Natural killer cell (primary cell): ENCODE measurements at regions not wholly inside any gene's neighbourhood (a gene's known extent, or its start where the extent isn't known, plus 50 kb on each side); places are given as distances from the start of the nearest gene placed in this dataset.

Source experiments
- ATAC-seq, 3 donors: fragments of 150-1000 bp in 2 of 3; fragments of 200-7000 bp in 1 of 3; cut with Tn5 transposase; 1 replicate in 1 of 3; 2 replicates in 2 of 3; pipeline ENCODE4 v1.10.0; 2021; ENCODE audit warnings: mild to moderate bottlenecking in 2 of 3, moderate library complexity in 2 of 3
- DNase-seq, 2 donors: peaks; one replicate each; pipeline versions ENCODE4 v3.0.0 to v3.0.0-alpha.2; 2013 to 2021; ENCODE audit warnings: mixed read lengths in 1 of 2
- H3K27ac ChIP-seq: one replicate; pipeline ENCODE4 v1.5.1; 2013; ENCODE audit warnings: mild to moderate bottlenecking, low read length
- H3K27me3 ChIP-seq: one replicate; pipeline ENCODE4 v1.6.1; 2013; ENCODE audit warnings: low read length; ENCODE audit not compliant: control insufficient read depth, insufficient read depth
- H3K36me3 ChIP-seq: one replicate; pipeline ENCODE4 v1.6.1; 2013; ENCODE audit warnings: low read length; ENCODE audit not compliant: control insufficient read depth, insufficient read depth
- H3K4me1 ChIP-seq: one replicate; pipeline ENCODE4 v1.6.1; 2013; ENCODE audit warnings: low read length; ENCODE audit not compliant: control insufficient read depth, insufficient read depth
- H3K4me3 ChIP-seq: one replicate; pipeline ENCODE4 v1.5.1; 2013; ENCODE audit warnings: low read length
- H3K9me3 ChIP-seq: one replicate; pipeline ENCODE4 v1.6.1; 2013; ENCODE audit warnings: low read length; ENCODE audit not compliant: control insufficient read depth, insufficient read depth
- H3K27ac Mint-ChIP-seq, 2 donors: one replicate each; pipeline ENCODE4 v1.8.0; 2022; ENCODE audit warnings: mild to moderate bottlenecking in 2 of 2, mixed read lengths in 2 of 2, moderate library complexity in 1 of 2
- H3K27me3 Mint-ChIP-seq, 2 donors: one replicate each; pipeline ENCODE4 v1.8.0; 2022; ENCODE audit warnings: low read depth in 2 of 2, mixed read lengths in 2 of 2
- H3K36me3 Mint-ChIP-seq: one replicate; pipeline ENCODE4 v1.8.0; 2022; ENCODE audit warnings: mixed read lengths
- H3K4me1 Mint-ChIP-seq, 2 donors: one replicate each; pipeline ENCODE4 v1.8.0; 2022; ENCODE audit warnings: mixed read lengths in 2 of 2
- H3K4me3 Mint-ChIP-seq: one replicate; pipeline ENCODE4 v1.8.0; 2022; ENCODE audit warnings: mild to moderate bottlenecking, moderate library complexity, mixed read lengths
- H3K9me3 Mint-ChIP-seq, 2 donors: one replicate each; pipeline ENCODE4 v1.8.0; 2022; ENCODE audit warnings: mixed read lengths in 2 of 2
- CTCF ChIP-seq: fragments of 200-600 bp; IDR thresholded peaks from one replicate; pipeline ENCODE4 v1.8.0; 2022; ENCODE audit warnings: antibody characterized with exemption
- WGBS: methylation state at CpG from one replicate; pipeline ENCODE4 v1.1.7; 2013; ENCODE audit warnings: missing lambda C conversion rate; ENCODE audit not compliant: insufficient coverage; 5-methylcytosine and 5-hydroxymethylcytosine counted together
- intact Hi-C: fragments of 100-400 bp; cut with micrococcal nuclease; formaldehyde crosslinking; loops from one replicate; pipeline ENCODE4 v1.14.2; 2022

- Histone ChIP-seq H3K27me3 (no peaks in the 10 kb centered on the region), H3K36me3 (no peaks in the 10 kb centered on the region), H3K4me1 (no peaks in the 10 kb centered on the region), H3K9me3 (no peaks in the 10 kb centered on the region), H3K4me3 (no peak overlapping the region), H3K27ac (no peak overlapping the region)
- ATAC-seq (no peak), DNase-seq (no peak)
- WGBS: 56% methylated on average over 2 of the region's 2 CpGs
- no peak for TF ChIP-seq CTCF
- Mint-ChIP-seq H3K9me3 (no peaks in the 10 kb centered on the region), H3K27me3 (peaks cover 26% of the 10 kb centered on the region in 2 donors), H3K36me3 (no peaks in the 10 kb centered on the region), H3K27ac (no peak overlapping the region), H3K4me3 (no peak overlapping the region), H3K4me1 (no peaks in the 10 kb centered on the region)
- intact Hi-C loops: loop anchor here (10.0 kb wide), 1 partner anchor 64 kb away; no protein-coding TSS in a partner anchor
Measured at GRCh38 chr22:27080863-27081262, 423.5 kb downstream of the MIAT start.

GRCh38 chr22:27083610-27084009 is 426.2 kb downstream of the MIAT start:
- Histone ChIP-seq H3K9me3 (no peaks in the 10 kb centered on the region), H3K4me3 (no peak overlapping the region), H3K4me1 (no peaks in the 10 kb centered on the region), H3K27ac (no peak overlapping the region), H3K27me3 (no peaks in the 10 kb centered on the region), H3K36me3 (no peaks in the 10 kb centered on the region)
- no peak for TF ChIP-seq CTCF
- WGBS: 84% methylated on average over 4 of the region's 4 CpGs
- intact Hi-C loops: loop anchor here (10.0 kb wide), 1 partner anchor 61 kb away; no protein-coding TSS in a partner anchor
- no peak overlapping the region for H3K27ac Mint-ChIP-seq
- no peaks in the 10 kb centered on the region for H3K36me3 Mint-ChIP-seq
- no peak for ATAC-seq
- DNase-seq: no peak
- H3K9me3 Mint-ChIP-seq: no peaks in the 10 kb centered on the region
- no peak overlapping the region for H3K4me3 Mint-ChIP-seq
- H3K27me3 Mint-ChIP-seq: peaks cover 25 to 26% of the 10 kb centered on the region in 2 donors
- H3K4me1 Mint-ChIP-seq: no peaks in the 10 kb centered on the region

- peaks cover 25 to 26% of the 10 kb centered on the region in 2 donors for H3K27me3 Mint-ChIP-seq
- no peaks in the 10 kb centered on the region for H3K4me1 ChIP-seq
- 88% methylated on average over 1 of the region's 1 CpG for WGBS
- no peaks in the 10 kb centered on the region for H3K27me3 ChIP-seq
- DNase-seq (no peak), ATAC-seq (no peak)
- H3K4me3 Mint-ChIP-seq: no peak overlapping the region
- intact Hi-C loops: loop anchor here (10.0 kb wide), 1 partner anchor 61 kb away; no protein-coding TSS in a partner anchor
- no peaks in the 10 kb centered on the region for H3K9me3 ChIP-seq
- H3K36me3 Mint-ChIP-seq: no peaks in the 10 kb centered on the region
- H3K4me3 ChIP-seq: no peak overlapping the region
- H3K9me3 Mint-ChIP-seq: no peaks in the 10 kb centered on the region
- no peaks in the 10 kb centered on the region for H3K36me3 ChIP-seq
- no peak for TF ChIP-seq CTCF
- no peak overlapping the region for H3K27ac Mint-ChIP-seq
- no peaks in the 10 kb centered on the region for H3K4me1 Mint-ChIP-seq
- no peak overlapping the region for H3K27ac ChIP-seq
Measured at GRCh38 chr22:27084130-27084529, 426.7 kb downstream of the MIAT start.
